DLD1 (cell line): ENCODE measurements at regions not wholly inside any gene's neighbourhood (a gene's known extent, or its start where the extent isn't known, plus 50 kb on each side); places are given as distances from the start of the nearest gene placed in this dataset.

Source experiments
- in situ Hi-C: cut with HindIII; loops from 2 replicates; pipeline ENCODE4 v1.10.0; 2017; ENCODE audit warnings: low sequenced_read_pairs

DNA sequence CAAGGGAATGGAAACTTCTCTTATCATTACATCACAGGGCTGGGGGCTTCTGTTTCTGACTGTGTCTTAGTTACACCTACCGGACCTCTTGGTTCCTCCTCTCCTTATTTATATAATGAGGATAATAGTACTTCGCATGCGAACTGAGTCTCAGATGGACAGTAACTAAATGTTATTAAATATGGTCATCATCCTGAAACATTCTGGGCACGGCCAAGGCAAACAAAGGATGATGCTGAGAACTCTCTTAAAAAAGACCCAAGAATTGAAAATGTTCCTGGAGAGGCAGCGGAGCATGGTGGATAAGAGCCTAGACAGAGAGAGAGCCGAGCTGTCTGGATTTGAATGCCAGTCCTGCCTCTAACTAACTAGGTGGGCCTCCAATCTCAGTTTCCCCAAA lies 119.8 kb upstream of the SASH1 start:
- in situ Hi-C loops = no loop called here

- in situ Hi-C loops = no loop called here
Measured at GRCh38 chr6:148223424-148223842, 119.2 kb upstream of the SASH1 start.

- in situ Hi-C loops = no loop called here
Measured at GRCh38 chr6:148225871-148226270, 116.8 kb upstream of the SASH1 start.

- in situ Hi-C loops = no loop called here
Measured at GRCh38 chr6:148226284-148226683, 116.4 kb upstream of the SASH1 start.

GRCh38 chr6:148231572-148231971 lies 111.1 kb upstream of the SASH1 start:
- in situ Hi-C loops = no loop called here

DNA sequence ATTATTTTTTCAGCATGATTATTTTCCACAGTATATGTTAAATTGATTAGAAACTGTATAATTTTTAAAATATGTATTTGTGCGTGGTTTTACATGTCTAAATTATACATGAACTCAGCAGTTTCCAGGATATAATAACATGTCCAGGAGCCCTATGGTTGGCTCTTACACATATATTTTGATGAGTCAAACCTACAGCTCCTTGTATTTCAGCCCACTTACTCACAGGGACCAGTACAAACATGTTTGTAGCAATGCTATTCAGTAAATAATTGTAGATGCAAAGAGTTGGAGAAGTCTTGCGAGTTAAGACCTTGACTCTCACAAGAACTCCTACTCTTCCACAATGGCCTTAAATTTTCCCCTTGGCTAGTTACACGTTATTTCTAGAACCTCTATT lies 107.2 kb upstream of the SASH1 start:
- in situ Hi-C loops = no loop called here

GRCh38 chr6:148238713-148239112 lies 103.9 kb upstream of the SASH1 start:
- in situ Hi-C loops = no loop called here

DNA sequence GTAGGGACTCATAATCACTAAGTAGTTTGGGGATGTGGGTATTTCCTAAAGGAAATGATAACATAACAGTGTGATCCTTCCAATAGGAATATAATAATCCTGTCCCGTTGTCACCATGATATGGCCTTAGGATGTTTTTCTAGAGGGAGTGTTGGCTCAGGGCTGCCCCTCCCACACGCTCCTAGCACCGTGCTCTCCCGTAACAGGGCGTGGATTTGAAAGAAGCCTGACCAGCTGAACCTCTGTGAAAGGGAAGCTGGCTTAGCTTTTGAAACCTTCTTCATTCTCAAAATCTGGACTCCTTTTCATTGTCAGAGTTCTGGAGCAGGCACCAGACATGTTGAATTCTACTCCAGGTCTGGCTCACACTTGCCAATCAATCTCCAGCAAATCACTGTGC lies 103.4 kb upstream of the SASH1 start:
- in situ Hi-C loops = no loop called here

- in situ Hi-C loops = no loop called here
Measured at GRCh38 chr6:148239801-148240460, 102.7 kb upstream of the SASH1 start.

DNA sequence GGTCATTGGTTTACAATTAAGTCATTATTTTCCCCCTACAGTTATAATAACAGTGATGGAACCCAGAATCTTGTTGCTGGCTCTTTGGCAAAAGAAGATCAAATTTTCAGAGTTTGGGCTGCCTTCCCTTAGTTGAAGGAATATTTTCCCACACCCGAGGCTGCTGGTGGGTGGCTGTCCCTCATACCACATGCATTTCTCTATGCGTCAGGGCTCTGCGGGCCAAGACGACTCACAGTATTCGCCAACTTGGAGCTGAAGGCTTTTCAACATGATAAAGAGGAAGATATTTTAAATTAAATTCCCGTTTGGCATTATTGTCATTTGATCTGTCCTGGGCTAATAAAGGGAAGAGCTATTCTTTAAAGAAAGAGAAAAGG lies 102.2 kb upstream of the SASH1 start:
- in situ Hi-C loops = no loop called here

DNA sequence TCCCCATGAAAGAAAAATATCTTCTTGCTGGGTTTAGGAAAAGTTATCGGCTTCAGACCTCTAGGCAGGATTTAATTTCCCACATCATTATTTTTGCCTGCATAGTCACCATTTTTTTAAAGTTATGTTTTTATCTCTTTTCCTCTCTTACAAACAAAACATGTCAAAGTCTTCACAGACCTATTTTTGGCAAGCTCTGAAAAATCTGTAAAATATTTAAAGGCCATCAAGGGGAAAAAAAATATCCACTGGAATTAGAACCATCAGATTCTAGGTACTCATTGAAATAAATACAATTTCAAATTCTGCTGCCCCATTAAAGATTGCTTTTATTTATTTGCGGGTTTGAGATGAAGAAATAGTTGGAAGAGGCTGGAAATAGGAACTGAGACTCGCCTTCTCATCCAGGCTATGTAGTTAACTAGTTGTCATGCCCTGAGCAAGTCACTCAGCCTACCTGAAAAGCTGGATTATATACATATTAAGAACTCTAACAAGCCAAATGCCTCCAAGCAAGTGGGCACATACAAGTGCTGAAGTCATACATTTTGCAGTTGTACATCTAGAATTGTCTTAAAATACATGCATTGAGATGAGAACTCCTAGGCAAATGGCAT lies 101.7 kb upstream of the SASH1 start:
- in situ Hi-C loops = no loop called here

DNA sequence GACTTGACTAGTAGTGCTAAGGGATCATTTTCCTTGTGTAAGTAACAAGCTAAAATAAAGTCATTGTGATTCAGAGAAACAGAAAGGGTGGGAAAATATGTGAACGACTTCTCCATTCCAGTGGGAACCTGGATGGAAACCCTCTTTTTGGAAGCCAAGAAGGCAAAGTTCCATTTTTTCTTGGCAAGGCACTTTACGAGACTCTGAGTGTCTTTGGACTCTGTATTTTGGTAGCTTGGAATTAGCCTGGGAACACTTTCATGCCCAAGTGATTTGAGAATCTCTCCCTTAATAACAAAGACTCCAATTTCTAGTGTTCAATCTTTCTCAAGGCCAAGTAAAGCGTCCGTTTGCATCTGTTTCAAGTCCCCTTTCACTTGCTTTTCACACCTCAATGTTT lies 100.5 kb upstream of the SASH1 start:
- in situ Hi-C loops = no loop called here

GRCh38 chr6:148244217-148244935 lies 98.3 kb upstream of the SASH1 start:
- in situ Hi-C loops = no loop called here

DNA sequence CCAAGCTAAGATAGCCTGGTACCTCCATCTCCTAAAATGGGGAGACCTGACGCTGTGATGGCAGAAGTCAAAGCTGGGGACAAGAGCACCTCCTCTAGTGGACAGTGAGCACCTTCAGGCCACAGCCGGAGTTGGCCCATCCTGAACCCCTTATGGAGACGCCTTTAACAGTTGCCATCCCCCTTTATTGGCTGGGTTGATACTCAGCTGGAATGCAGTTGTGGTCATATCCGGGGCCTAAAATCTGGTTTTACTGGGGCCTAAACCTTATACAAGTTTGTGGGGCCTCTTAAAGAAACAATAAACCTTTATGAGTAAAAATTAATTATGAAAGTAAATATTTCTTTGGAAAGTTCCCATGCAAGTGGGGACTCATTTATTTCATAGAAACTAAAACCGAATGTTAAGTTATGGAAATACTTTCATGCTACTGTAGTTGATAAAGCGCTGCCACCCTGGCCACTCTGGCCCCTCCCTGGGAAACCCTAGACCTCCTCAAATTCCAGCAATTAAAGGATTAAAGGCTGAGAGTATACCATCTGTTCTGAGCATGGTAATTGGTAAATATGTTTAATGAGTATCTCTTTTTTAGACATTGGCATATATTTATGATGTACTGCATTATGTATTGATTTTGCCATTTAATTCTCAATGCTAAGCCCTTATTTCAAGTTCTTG lies 95.1 kb upstream of the SASH1 start:
- in situ Hi-C loops = no loop called here

DNA sequence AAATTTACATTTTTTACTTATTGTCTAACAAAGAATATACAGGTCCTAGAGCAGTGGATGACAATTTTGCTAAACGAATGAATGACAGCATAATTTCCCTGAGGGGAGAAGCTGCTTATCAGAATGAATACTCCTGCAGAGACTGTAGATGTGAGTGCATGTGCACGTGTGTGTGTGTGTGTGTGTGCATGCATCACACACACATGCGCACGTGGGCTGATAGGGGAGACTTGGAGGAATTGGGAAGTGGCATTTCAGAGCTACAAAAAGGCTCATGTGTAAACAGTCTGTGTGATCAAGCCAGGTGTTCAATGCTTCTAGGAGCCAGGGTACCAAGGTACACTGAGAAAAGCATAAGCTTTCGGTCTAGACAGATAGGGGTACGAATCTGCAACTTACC lies 93.5 kb upstream of the SASH1 start:
- in situ Hi-C loops = no loop called here

DNA sequence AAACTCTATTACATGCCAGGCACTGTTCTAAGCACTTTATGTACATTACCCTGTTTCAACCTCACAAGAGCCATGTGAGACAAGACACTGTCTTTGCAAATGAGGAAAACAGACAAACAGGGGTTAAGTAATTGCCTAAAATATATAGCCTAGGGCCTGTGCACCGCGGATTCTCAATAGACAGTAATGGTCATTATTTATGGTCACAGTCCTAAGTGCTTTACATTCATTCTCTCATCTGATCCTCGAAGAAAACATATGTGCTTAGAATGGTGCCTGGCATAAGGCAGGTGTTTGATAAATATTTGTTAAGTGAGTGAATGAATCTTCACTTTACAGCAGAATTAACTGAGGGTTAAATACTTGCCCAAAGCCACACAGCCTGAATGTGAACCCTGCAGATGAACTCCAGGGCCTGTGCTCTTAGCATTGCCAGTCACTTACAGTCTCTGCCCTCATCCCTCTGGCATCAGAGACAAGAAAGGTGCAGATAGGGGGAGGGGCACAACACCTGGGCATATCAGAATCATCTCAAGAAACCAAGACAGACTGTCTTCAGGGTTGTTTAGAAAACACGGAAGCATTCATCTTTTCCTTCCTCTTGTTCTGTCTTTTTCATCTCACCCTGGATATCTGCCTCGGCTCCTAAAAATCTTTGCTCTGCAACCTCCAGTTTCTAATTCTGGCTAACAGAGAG lies 92.8 kb upstream of the SASH1 start:
- in situ Hi-C loops = no loop called here

- in situ Hi-C loops = no loop called here
Measured at GRCh38 chr6:148250975-148251685, 91.5 kb upstream of the SASH1 start.

GRCh38 chr6:148251891-148252290 lies 90.7 kb upstream of the SASH1 start:
- in situ Hi-C loops = no loop called here

GRCh38 chr6:148257810-148258209 lies 84.8 kb upstream of the SASH1 start:
- in situ Hi-C loops = no loop called here

DNA sequence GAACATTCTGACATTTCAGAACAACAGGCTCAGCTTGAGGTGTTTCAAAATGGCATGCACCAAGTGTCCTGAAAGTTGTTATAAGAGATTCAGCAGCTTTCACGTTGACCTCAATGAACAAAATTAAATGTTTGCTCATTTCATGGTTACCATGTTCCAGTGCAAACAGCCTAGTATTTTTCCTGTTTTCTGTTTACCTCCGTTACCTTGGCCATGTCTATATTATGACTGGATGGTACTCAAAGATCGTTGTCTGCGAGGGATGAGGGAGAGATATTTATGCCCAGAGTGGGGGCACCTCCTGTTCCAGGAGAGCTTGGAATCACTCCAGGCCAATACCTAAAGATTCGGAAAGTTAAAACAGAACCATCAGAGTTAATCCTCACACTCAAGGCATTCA lies 83.8 kb upstream of the SASH1 start:
- in situ Hi-C loops = no loop called here
